Heart left ventricle (tissue), 16 donors: ENCODE measurements at regions not wholly inside any gene's neighbourhood (a gene's known extent, or its start where the extent isn't known, plus 50 kb on each side); places are given as distances from the start of the nearest gene placed in this dataset.

Source experiments
- ATAC-seq, 4 donors: fragments of 200-7000 bp; cut with Tn5 transposase; one replicate each; pipeline ENCODE4 v1.9.1; 2020 to 2022; ENCODE audit warnings: moderate library complexity in 4 of 4, mild to moderate bottlenecking in 3 of 4, moderate number of reproducible peaks in 1 of 4
- DNase-seq, 5 donors: peaks; one replicate each; pipeline ENCODE4 v3.0.0-alpha.2; 2020
- H3K27ac ChIP-seq, 12 donors: fragments of 200-600 bp; sonication (generic) in 4 of 12; one replicate each; pipeline versions ENCODE4 v1.5.0 to v1.8.0; 2016 to 2022; ENCODE audit warnings: mild to moderate bottlenecking in 2 of 12
- H3K27me3 ChIP-seq, 9 donors: fragments of 200-600 bp; sonication (generic) in 2 of 9; one replicate each; pipeline versions ENCODE4 v1.5.1 to v1.8.0; 2016 to 2022; ENCODE audit warnings: mild to moderate bottlenecking in 3 of 9
- H3K36me3 ChIP-seq, 9 donors: fragments of 200-600 bp; sonication (generic) in 2 of 9; one replicate each; pipeline versions ENCODE4 v1.5.0 to v1.8.0; 2018 to 2022; ENCODE audit warnings: mild to moderate bottlenecking in 2 of 9
- H3K4me1 ChIP-seq, 12 donors: fragments of 200-600 bp; sonication (generic) in 4 of 12; one replicate each; pipeline versions ENCODE4 v1.5.0 to v1.8.0; 2016 to 2022; ENCODE audit warnings: mild to moderate bottlenecking in 3 of 12
- H3K4me3 ChIP-seq, 12 donors: fragments of 200-600 bp; sonication (generic) in 4 of 12; one replicate each; pipeline versions ENCODE4 v1.5.0 to v1.8.0; 2017 to 2022; ENCODE audit warnings: mild to moderate bottlenecking in 9 of 12, moderate library complexity in 4 of 12
- H3K9me3 ChIP-seq, 12 donors: fragments of 200-600 bp; sonication (generic) in 4 of 12; one replicate each; pipeline versions ENCODE4 v1.5.0 to v1.8.0; 2016 to 2022; ENCODE audit warnings: mild to moderate bottlenecking in 1 of 12
- POLR2A ChIP-seq, 2 donors: fragments of 450-650 bp; IDR thresholded peaks; one replicate each; pipeline ENCODE4 v1.6.1; 2017; ENCODE audit warnings: antibody characterized with exemption in 2 of 2, mild to moderate bottlenecking in 2 of 2, moderate library complexity in 2 of 2
- WGBS, 4 donors: extraction: QIAGEN DNeasy Blood & Tissue Kit in 2 of 4; methylation state at CpG; one replicate each; pipeline versions ENCODE4 v1.1.5 to v1.1.7; 2013 to 2018; 5-methylcytosine and 5-hydroxymethylcytosine counted together
- intact Hi-C, 10 donors: fragments of 100-400 bp; cut with DNase I; formaldehyde crosslinking; loops; one replicate each; pipeline versions ENCODE4 v1.11.1 to v1.14.2; 2022
- TF ChIP-seq, protein P1 (sequence below), 12 donors: fragments of 200-600 bp; sonication (generic) in 4 of 12; IDR thresholded peaks; one replicate each; pipeline versions ENCODE4 v1.5.0 to v1.8.0; 2018 to 2022; ENCODE audit warnings: antibody characterized with exemption in 12 of 12, mild to moderate bottlenecking in 5 of 12
- donor health status: ischemic (EF 13 %, LVEDD 7.1; RV severe dilation, severe dysfunction).
- donor health status: healthy with polysubstance abuse.
- donor health status: DM: no; HTN: yes; CAD: no.
- donor health status: DM: no; HTN: no; CAD: no.
- donor health status: ischemic (EF 25% LVEDD 6.9; RV normal size, moderate dysfunction).
- donor health status: ischemic (EF 25% LVEDD 5.7; RV mildly dilated, moderate dysfunction).
- donor health status: healthy.
- donor health status: DM: yes; HTN: yes; CAD: no.
- donor health status: ischemic (EF 35%, LVEDD 5.7; RV mildly dilated, moderate dysfunction).
- donor health status: nonischemic (EF 11% LVEDD 7.7; RV severe dilation, severe dysfunction).
- donor health status: DM: yes; HTN: yes; CAD: no.
- donor health status: PGD.
- donor health status: ischemic (EF 29% LVEDD 5.4; RV normal size, mild dysfunction).
- donor health status: nonischemic (EF 23%, LVEDD 6.1; RV moderate dilation, normal function).

DNA sequence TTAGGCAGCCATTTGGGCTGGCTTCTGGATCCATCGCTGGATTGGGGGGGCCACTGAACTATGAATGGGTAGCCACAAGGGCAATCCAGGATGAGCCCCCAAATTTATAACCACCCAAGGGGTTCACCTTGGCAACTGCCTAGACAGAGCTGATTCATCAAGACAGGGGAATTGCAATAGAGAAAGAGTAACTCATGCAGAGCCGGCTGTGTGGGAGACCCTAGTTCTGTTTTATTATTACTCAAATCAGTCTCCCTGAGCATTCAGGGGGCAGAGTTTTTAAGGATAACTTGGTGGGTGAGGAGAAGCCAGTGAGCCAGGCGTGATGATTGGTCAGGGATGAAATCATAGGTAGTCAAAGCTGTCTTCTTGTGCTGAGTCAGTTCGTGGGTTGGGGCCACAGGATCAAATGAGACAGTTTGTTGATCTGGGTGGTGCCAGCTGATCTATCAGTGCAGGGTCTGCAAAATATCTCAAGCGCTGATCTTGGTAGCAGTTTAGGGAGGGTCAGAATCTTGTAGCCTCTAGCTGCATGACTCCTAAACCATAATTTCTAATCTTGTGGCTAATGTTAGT is 57.9 kb downstream of the DNAJB9 start:
- Histone ChIP-seq H3K27me3 (peaks cover 0 to 4% (median 0%) of the 10 kb centered on the region in 9 donors), H3K4me3 (no peak overlapping the region), H3K4me1 (peaks cover 0 to 15% (median 0%) of the 10 kb centered on the region in 12 donors), H3K9me3 (no peaks in the 10 kb centered on the region), H3K36me3 (no peaks in the 10 kb centered on the region), H3K27ac (no peak overlapping the region)
- ATAC-seq (no peak), DNase-seq (no peak)
- intact Hi-C loops: no loop called here
- WGBS, 4 donors: 88 to 93% (median 91%) methylated on average over 5 of the region's 5 CpGs
- no peak for TF ChIP-seq POLR2A (IDR thresholded peaks at IDR 0.05)
- TF ChIP-seq, protein P1, sequence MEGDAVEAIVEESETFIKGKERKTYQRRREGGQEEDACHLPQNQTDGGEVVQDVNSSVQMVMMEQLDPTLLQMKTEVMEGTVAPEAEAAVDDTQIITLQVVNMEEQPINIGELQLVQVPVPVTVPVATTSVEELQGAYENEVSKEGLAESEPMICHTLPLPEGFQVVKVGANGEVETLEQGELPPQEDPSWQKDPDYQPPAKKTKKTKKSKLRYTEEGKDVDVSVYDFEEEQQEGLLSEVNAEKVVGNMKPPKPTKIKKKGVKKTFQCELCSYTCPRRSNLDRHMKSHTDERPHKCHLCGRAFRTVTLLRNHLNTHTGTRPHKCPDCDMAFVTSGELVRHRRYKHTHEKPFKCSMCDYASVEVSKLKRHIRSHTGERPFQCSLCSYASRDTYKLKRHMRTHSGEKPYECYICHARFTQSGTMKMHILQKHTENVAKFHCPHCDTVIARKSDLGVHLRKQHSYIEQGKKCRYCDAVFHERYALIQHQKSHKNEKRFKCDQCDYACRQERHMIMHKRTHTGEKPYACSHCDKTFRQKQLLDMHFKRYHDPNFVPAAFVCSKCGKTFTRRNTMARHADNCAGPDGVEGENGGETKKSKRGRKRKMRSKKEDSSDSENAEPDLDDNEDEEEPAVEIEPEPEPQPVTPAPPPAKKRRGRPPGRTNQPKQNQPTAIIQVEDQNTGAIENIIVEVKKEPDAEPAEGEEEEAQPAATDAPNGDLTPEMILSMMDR (IDR thresholded peaks at IDR 0.05): no peak

DNA sequence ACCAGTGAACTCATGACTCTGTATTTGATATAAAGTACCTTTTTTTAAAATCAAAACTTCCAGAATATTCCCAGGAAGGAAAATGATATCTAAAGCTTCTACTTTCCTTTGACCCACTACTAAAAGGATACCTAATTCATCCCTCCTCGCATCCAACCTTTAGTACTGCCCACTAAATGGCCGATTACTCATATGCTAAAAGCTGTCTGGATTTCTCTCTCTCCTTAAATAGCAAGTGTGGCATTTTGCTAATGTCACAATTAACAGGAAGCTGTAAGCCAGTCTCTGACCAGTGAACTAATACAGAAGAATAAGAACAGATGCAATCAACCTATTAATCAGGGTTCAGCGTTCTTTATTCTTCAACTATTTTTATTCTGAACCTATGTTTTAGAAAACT is 59.0 kb downstream of the DNAJB9 start:
- TF ChIP-seq POLR2A (IDR thresholded peaks at IDR 0.05): no peak
- TF ChIP-seq, protein P1 (IDR thresholded peaks at IDR 0.05): no peak
- peaks cover 0 to 4% (median 0%) of the 10 kb centered on the region in 9 donors for H3K27me3 ChIP-seq
- intact Hi-C loops: no loop called here
- no peaks in the 10 kb centered on the region for H3K9me3 ChIP-seq
- H3K4me3 ChIP-seq: no peak overlapping the region
- ATAC-seq (no peak), DNase-seq (no peak)
- H3K4me1 ChIP-seq: peaks cover 0 to 15% (median 0%) of the 10 kb centered on the region in 12 donors
- H3K27ac ChIP-seq: no peak overlapping the region
- 70 to 81% (median 78%) methylated on average over 3 of the region's 3 CpGs for WGBS, 4 donors
- H3K36me3 ChIP-seq: no peaks in the 10 kb centered on the region

- ATAC-seq (peak in 3 of 4 donors; percentile 61 to 72 (median 69)), DNase-seq (peak in 3 of 5 donors; percentile 25 to 38 (median 27))
- H3K27me3 ChIP-seq: peaks cover 0 to 4% (median 0%) of the 10 kb centered on the region in 9 donors
- H3K4me1 ChIP-seq: peaks cover 0 to 15% (median 0%) of the 10 kb centered on the region in 12 donors
- no peaks in the 10 kb centered on the region for H3K9me3 ChIP-seq
- no peaks in the 10 kb centered on the region for H3K36me3 ChIP-seq
- intact Hi-C loops: no loop called here
- no peak overlapping the region for H3K27ac ChIP-seq
- WGBS, 4 donors: 31 to 41% (median 36%) methylated on average over 2 of the region's 2 CpGs
- TF ChIP-seq, protein P1 (IDR thresholded peaks at IDR 0.05): no peak
- TF ChIP-seq POLR2A (IDR thresholded peaks at IDR 0.05): no peak
- H3K4me3 ChIP-seq: no peak overlapping the region
Observed at GRCh38 chr7:108629651-108630400, 60.2 kb downstream of the DNAJB9 start.

- intact Hi-C loops: no loop called here
- Histone ChIP-seq H3K9me3 (peaks cover 0 to 5% (median 0%) of the 10 kb centered on the region in 12 donors), H3K36me3 (no peaks in the 10 kb centered on the region), H3K27ac (no peak overlapping the region), H3K4me1 (peaks cover 0 to 15% (median 0%) of the 10 kb centered on the region in 12 donors), H3K4me3 (no peak overlapping the region), H3K27me3 (no peaks in the 10 kb centered on the region)
- DNase-seq (no peak), ATAC-seq (no peak)
- no peak for TF ChIP-seq POLR2A (IDR thresholded peaks at IDR 0.05)
- TF ChIP-seq, protein P1 (IDR thresholded peaks at IDR 0.05): no peak
- 78 to 84% (median 80%) methylated on average over 2 of the region's 2 CpGs for WGBS, 4 donors
Observed at GRCh38 chr7:108634036-108634435, 64.4 kb downstream of the DNAJB9 start.
